Lower lobe of right lung (tissue), 2 donors: ENCODE measurements at regions not wholly inside any gene's neighbourhood (a gene's known extent, or its start where the extent isn't known, plus 50 kb on each side); places are given as distances from the start of the nearest gene placed in this dataset.

Source experiments
- ATAC-seq, 2 donors: fragments of 200-7000 bp; cut with Tn5 transposase; one replicate each; pipeline ENCODE4 v1.9.1; 2020 to 2022; ENCODE audit warnings: mild to moderate bottlenecking in 2 of 2, moderate library complexity in 2 of 2
- DNase-seq: peaks from one replicate; pipeline ENCODE4 v3.0.0-alpha.2; 2020
- H3K27ac ChIP-seq: fragments of 200-600 bp; one replicate; pipeline ENCODE4 v1.8.0; 2022
- H3K27me3 ChIP-seq: fragments of 200-600 bp; one replicate; pipeline ENCODE4 v1.8.0; 2022; ENCODE audit warnings: low read depth
- H3K36me3 ChIP-seq: fragments of 200-600 bp; one replicate; pipeline ENCODE4 v1.8.0; 2022; ENCODE audit warnings: mild to moderate bottlenecking
- H3K4me1 ChIP-seq: fragments of 200-600 bp; one replicate; pipeline ENCODE4 v1.8.0; 2022
- H3K4me3 ChIP-seq: fragments of 200-600 bp; one replicate; pipeline ENCODE4 v1.8.0; 2022; ENCODE audit warnings: mild to moderate bottlenecking
- H3K9me3 ChIP-seq: fragments of 200-600 bp; one replicate; pipeline ENCODE4 v1.8.0; 2022
- intact Hi-C: fragments of 100-400 bp; cut with DNase I; formaldehyde crosslinking; loops from one replicate; pipeline ENCODE4 v1.11.0; 2022
- TF ChIP-seq, protein P1 (sequence below): fragments of 200-600 bp; IDR thresholded peaks from one replicate; pipeline ENCODE4 v1.8.0; 2022; ENCODE audit warnings: antibody characterized with exemption, mild to moderate bottlenecking
- donor health status: DM: no; HTN: yes; CAD: no; lungs with severe emphysema.

DNA sequence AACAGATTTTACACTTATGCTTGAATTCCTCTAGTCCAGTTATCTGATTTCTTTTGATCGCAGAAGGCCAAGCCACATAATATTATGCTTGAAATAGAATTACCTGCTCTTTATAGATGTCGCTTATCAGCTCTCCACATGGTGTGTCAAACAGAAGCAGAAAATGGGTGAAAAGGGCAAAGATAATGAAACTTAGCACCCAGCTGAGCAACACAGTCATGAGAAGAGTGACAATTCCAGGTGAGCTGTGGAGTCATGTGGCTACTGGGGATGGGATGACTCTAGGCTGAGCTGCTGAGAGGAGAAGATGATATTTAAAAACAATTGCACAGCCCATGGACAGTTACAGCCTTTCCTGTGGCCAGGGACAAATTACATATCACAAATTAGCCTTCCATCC lies 398.7 kb upstream of the PDZRN3 start:
- DNase-seq (no peak), ATAC-seq (no peak)
- Histone ChIP-seq H3K27ac (no peak overlapping the region), H3K9me3 (no peaks in the 10 kb centered on the region), H3K4me3 (no peak overlapping the region), H3K27me3 (no peaks in the 10 kb centered on the region), H3K36me3 (no peaks in the 10 kb centered on the region), H3K4me1 (no peaks in the 10 kb centered on the region)
- TF ChIP-seq, protein P1, sequence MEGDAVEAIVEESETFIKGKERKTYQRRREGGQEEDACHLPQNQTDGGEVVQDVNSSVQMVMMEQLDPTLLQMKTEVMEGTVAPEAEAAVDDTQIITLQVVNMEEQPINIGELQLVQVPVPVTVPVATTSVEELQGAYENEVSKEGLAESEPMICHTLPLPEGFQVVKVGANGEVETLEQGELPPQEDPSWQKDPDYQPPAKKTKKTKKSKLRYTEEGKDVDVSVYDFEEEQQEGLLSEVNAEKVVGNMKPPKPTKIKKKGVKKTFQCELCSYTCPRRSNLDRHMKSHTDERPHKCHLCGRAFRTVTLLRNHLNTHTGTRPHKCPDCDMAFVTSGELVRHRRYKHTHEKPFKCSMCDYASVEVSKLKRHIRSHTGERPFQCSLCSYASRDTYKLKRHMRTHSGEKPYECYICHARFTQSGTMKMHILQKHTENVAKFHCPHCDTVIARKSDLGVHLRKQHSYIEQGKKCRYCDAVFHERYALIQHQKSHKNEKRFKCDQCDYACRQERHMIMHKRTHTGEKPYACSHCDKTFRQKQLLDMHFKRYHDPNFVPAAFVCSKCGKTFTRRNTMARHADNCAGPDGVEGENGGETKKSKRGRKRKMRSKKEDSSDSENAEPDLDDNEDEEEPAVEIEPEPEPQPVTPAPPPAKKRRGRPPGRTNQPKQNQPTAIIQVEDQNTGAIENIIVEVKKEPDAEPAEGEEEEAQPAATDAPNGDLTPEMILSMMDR, result no peak
- intact Hi-C loops, result no loop called here

DNA sequence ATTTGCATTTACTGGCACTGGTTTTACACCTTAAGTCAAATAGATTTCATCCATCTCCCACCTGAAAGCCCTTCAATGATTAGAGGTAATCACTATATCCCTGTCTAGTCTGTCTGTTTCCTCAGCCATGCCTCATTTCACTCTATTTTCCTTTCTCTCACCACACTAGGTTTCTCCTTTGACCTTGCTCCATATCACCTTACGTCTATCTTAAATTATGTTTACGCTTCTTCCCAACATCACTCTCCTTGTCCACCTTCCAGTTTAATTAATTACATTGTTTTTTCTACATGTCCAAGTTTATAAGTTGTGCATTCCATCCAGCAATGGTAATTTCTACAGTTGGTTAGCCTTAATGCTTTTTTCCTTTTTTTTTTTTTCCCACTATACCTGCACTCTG lies 396.7 kb upstream of the PDZRN3 start:
- Histone ChIP-seq H3K9me3 (no peaks in the 10 kb centered on the region), H3K27me3 (no peaks in the 10 kb centered on the region), H3K27ac (no peak overlapping the region), H3K4me3 (no peak overlapping the region), H3K36me3 (no peaks in the 10 kb centered on the region), H3K4me1 (no peaks in the 10 kb centered on the region)
- DNase-seq (no peak), ATAC-seq (no peak)
- intact Hi-C loops, result no loop called here
- TF ChIP-seq, protein P1, result no peak

DNA sequence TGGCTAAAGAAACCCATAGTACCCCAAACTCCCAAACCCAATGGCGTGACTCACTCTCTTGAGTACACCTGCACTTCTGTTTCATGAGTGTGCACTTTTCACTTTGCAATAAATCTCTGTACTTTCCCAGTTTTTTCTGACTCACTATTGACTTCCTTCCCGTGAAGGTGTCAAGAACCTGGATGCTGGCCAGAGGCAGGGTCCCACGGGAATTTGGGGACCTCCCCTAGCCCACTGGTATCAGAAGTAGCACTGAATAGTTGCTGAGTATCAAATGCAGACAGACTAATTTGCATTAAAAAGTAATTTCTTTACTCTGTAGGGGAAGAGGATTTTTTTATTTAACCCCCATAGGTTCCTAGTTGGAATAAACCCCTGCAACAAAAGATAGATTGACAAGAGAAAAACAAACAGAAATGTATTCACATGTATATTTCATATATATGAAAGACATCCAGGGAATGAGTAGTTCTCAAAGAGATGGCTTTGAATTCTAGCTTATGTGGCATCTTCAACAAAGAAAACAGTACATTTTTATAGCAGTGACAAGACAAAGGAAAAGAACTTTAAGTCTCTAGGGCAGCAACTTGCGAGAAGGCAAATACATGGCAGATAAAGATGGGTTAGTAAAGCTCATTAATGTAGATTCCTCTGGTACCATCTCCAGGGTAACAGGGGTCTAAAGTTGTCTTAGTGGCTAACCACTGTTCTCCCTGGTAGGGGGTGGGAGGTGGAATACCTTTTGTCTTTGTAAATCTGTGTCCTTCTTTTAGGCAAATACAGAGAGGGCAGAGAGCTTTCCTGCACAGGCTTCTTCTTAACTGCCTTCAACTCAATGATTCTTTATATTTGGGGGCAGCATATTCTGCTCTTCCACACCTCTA lies 385.5 kb upstream of the PDZRN3 start:
- Histone ChIP-seq H3K4me1 (no peaks in the 10 kb centered on the region), H3K27me3 (no peaks in the 10 kb centered on the region), H3K9me3 (no peaks in the 10 kb centered on the region), H3K36me3 (no peaks in the 10 kb centered on the region), H3K4me3 (no peak overlapping the region), H3K27ac (no peak overlapping the region)
- TF ChIP-seq, protein P1, result no peak
- ATAC-seq (no peak), DNase-seq (no peak)
- intact Hi-C loops, result no loop called here

DNA sequence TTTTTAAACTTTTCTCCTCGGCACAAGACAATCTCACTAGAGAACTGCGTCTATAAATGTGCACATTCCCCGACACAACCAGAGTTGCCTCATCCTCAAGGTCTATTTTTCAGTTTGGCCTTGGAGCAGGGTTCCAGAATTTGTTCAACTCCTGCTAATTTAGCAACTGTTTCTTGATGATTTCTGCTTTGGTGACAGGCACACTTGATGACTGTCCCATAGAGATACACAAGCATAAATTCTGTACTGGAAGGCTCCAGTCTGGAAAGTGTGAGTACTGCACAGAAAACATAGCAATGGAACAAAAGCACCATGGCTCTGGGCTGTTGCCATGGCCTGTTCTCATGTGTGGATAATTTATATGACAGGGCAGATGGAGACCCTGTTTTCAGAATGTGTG lies 379.6 kb upstream of the PDZRN3 start:
- TF ChIP-seq, protein P1, result no peak
- ATAC-seq, result no peak
- H3K36me3 ChIP-seq, result no peaks in the 10 kb centered on the region
- H3K27ac ChIP-seq, result no peak overlapping the region
- H3K9me3 ChIP-seq, result no peaks in the 10 kb centered on the region
- no peaks in the 10 kb centered on the region for H3K4me1 ChIP-seq
- no peak for DNase-seq
- H3K27me3 ChIP-seq, result no peaks in the 10 kb centered on the region
- H3K4me3 ChIP-seq, result no peak overlapping the region
- intact Hi-C loops, result no loop called here

DNA sequence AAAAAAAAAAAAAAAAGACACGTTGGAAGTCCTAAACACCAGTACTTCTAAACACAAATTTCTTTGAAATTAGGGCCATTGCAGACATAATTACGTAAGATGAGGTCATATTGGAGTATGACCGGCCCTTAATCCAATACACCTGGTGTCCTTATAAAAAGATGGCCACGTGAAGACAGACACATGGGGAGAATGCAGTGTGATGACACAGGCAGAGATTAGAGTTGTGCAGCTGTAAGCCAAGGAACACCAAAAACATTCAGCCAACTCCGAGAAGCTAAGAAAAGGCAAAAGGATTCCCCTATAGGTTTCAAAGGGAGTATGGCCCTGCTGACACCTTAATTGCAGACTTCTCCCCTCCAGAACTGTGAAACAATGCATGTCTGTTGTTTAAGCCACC lies 379.0 kb upstream of the PDZRN3 start:
- no peak overlapping the region for H3K27ac ChIP-seq
- intact Hi-C loops, result no loop called here
- no peaks in the 10 kb centered on the region for H3K27me3 ChIP-seq
- TF ChIP-seq, protein P1, result no peak
- no peak overlapping the region for H3K4me3 ChIP-seq
- no peaks in the 10 kb centered on the region for H3K9me3 ChIP-seq
- H3K4me1 ChIP-seq, result no peaks in the 10 kb centered on the region
- H3K36me3 ChIP-seq, result no peaks in the 10 kb centered on the region
- no peak for ATAC-seq
- DNase-seq, result no peak
